B cell (primary cell): ENCODE measurements at regions not wholly inside any gene's neighbourhood (a gene's known extent, or its start where the extent isn't known, plus 50 kb on each side); places are given as distances from the start of the nearest gene placed in this dataset.

ENCODE experiments used
- CTCF ChIP-seq: fragments of 200-600 bp; IDR thresholded peaks from one replicate; pipeline ENCODE4 v1.8.0; 2022; ENCODE audit warnings: antibody characterized with exemption, mild to moderate bottlenecking
- EZH2 ChIP-seq: IDR thresholded peaks from 2 replicates; pipeline ENCODE4 v1.6.1; 2012; ENCODE audit warnings: borderline replicate concordance, low read depth, mild to moderate bottlenecking, moderate library complexity, low read length; ENCODE audit not compliant: insufficient read depth, poor library complexity, severe bottlenecking

GRCh38 chr3:124257336-124257864 lies 265.5 kb upstream of the ROPN1 start:
- no peak for TF ChIP-seq CTCF
- no peak for TF ChIP-seq EZH2
